GM13976 (cell line): ENCODE measurements at regions not wholly inside any gene's neighbourhood (a gene's known extent, or its start where the extent isn't known, plus 50 kb on each side); places are given as distances from the start of the nearest gene placed in this dataset.

Experiments
- DNase-seq: peaks from one replicate; pipeline ENCODE4 v3.0.0; 2012; ENCODE audit warnings: low spot score
- in situ Hi-C: fragments of 300-500 bp; cut with MboI; formaldehyde crosslinking; loops from one replicate; pipeline ENCODE4 v1.12.0; 2022; ENCODE audit warnings: low sequenced_read_pairs, mixed read lengths, inconsistent platforms; ENCODE audit not compliant: unreplicated experiment
- TF ChIP-seq, protein P1 (sequence below): IDR thresholded peaks from 2 replicates; pipeline ENCODE4 v1.5.1; 2012; ENCODE audit warnings: borderline replicate concordance, mild to moderate bottlenecking; ENCODE audit not compliant: insufficient read depth; ENCODE audit errors: extremely low read depth, missing control alignments, control extremely low read depth

GRCh38 chr12:65593239-65593701, 231.0 kb upstream of the HMGA2 start:
- TF ChIP-seq, protein P1, sequence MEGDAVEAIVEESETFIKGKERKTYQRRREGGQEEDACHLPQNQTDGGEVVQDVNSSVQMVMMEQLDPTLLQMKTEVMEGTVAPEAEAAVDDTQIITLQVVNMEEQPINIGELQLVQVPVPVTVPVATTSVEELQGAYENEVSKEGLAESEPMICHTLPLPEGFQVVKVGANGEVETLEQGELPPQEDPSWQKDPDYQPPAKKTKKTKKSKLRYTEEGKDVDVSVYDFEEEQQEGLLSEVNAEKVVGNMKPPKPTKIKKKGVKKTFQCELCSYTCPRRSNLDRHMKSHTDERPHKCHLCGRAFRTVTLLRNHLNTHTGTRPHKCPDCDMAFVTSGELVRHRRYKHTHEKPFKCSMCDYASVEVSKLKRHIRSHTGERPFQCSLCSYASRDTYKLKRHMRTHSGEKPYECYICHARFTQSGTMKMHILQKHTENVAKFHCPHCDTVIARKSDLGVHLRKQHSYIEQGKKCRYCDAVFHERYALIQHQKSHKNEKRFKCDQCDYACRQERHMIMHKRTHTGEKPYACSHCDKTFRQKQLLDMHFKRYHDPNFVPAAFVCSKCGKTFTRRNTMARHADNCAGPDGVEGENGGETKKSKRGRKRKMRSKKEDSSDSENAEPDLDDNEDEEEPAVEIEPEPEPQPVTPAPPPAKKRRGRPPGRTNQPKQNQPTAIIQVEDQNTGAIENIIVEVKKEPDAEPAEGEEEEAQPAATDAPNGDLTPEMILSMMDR: no peak
- in situ Hi-C loops: no loop called here
- DNase-seq: no peak

- in situ Hi-C loops: no loop called here
- no peak for DNase-seq
- TF ChIP-seq, protein P1: no peak
Measured at GRCh38 chr12:65594409-65594808, 229.9 kb upstream of the HMGA2 start.

GRCh38 chr12:65595016-65595560, 229.2 kb upstream of the HMGA2 start:
- in situ Hi-C loops: no loop called here
- TF ChIP-seq, protein P1: no peak
- DNase-seq: no peak

DNA sequence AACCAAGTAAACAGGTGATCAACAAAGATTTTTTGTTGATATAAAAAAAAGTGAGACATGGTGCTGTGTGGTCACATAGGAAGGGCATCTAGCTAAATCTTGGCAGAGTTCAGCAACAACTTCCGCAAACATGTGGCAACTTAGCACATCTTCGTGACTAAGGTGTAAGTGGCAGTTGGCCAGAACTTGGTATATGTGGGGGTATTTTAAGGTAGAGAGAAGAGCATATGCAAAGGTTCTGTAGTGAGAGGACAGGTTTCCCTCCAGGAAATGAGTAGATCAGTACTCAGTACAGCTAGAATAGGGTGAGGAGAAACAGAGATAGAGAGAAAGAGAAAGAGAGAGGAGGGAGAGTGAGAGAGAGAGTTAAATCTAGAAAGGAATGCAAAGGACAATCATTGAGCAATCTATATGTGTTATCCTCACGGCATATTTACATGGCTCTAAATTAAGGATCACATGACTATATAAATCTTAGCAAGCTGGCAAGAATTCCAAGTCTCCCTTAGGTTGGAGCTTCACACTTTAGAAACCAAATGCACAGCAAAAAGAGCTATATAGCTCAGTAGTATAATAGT, 227.7 kb upstream of the HMGA2 start:
- no peak for DNase-seq
- in situ Hi-C loops: no loop called here
- TF ChIP-seq, protein P1: no peak

- in situ Hi-C loops: no loop called here
- TF ChIP-seq, protein P1: no peak
- no peak for DNase-seq
Measured at GRCh38 chr12:65597527-65597926, 226.8 kb upstream of the HMGA2 start.

DNA sequence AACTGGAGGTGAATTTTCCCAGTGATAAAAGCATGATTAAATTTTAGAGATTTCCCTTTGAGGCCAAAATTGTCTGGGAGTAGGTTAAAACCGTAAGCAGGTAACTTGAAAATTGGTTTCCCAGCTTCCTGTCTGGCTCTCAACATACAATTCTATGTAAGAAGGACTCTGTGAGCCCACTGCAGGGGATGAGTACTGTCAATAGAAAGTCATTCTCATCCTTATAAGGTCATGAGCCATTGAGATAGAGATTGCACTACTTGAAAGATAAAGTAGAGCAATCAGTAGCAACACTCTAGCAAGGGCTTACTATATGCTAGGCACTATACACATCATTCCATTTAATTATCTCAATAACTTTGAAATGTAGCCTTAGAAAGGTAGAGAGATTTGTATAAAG, 225.6 kb upstream of the HMGA2 start:
- DNase-seq: no peak
- TF ChIP-seq, protein P1: no peak
- in situ Hi-C loops: no loop called here

DNA sequence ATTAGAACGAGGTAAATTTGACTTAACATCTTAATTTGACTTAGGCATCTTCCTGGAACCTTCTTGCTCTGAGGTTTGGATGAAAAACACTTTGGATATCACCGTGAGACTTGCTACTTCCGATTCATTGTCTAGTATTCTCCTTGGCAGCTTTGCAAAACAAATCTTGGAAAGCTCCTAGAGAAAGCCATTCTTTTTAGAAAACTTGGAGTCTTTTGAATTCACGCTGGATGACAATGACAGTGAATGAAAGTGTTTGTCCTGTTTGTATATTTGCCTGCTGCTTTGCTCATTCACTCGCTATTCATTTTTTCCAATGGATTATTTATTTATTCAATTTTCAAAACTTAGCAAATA, 222.1 kb upstream of the HMGA2 start:
- TF ChIP-seq, protein P1: no peak
- in situ Hi-C loops: loop anchor here (25.0 kb wide), 1 partner anchor 485 kb away; no protein-coding TSS in a partner anchor
- no peak for DNase-seq
